NCI-H1048 (cell line): ENCODE measurements at regions not wholly inside any gene's neighbourhood (a gene's known extent, or its start where the extent isn't known, plus 50 kb on each side); places are given as distances from the start of the nearest gene placed in this dataset.
"Not testable (repeated sequence)": the region's sequence is repeated elsewhere in the genome, so short reads cannot be mapped to it uniquely, and the experiment has no call there.

ENCODE experiments used
- DNase-seq: peaks from one replicate; lab custom pipeline; 2025; lab: John Stamatoyannopoulos, UW

GRCh38 chr12:73529954-73530353 lies 1007.7 kb upstream of the ATXN7L3B start:
- DNase-seq: no peak

- DNase-seq: no peak
Measured at GRCh38 chr12:73531752-73532151, 1005.9 kb upstream of the ATXN7L3B start.

GRCh38 chr12:73547421-73547820 lies 990.2 kb upstream of the ATXN7L3B start:
- DNase-seq: no peak

- DNase-seq: no peak
Measured at GRCh38 chr12:73585136-73585535, 952.5 kb upstream of the ATXN7L3B start.

GRCh38 chr12:73589220-73589619 lies 948.4 kb upstream of the ATXN7L3B start:
- no peak for DNase-seq

GRCh38 chr12:73598626-73599025 lies 939.0 kb upstream of the ATXN7L3B start:
- no peak for DNase-seq

- DNase-seq: no peak
Measured at GRCh38 chr12:73599268-73599667, 938.4 kb upstream of the ATXN7L3B start.

- not testable (repeated sequence) for DNase-seq
Measured at GRCh38 chr12:73605925-73606324, 931.7 kb upstream of the ATXN7L3B start.

- no peak for DNase-seq
Measured at GRCh38 chr12:73612551-73612950, 925.1 kb upstream of the ATXN7L3B start.

GRCh38 chr12:73623421-73623820 lies 914.2 kb upstream of the ATXN7L3B start:
- DNase-seq: no peak

- no peak for DNase-seq
Measured at GRCh38 chr12:73625226-73625625, 912.4 kb upstream of the ATXN7L3B start.

GRCh38 chr12:73629171-73629570 lies 908.5 kb upstream of the ATXN7L3B start:
- no peak for DNase-seq

GRCh38 chr12:73629893-73630831 lies 907.5 kb upstream of the ATXN7L3B start:
- no peak for DNase-seq

- no peak for DNase-seq
Measured at GRCh38 chr12:73632191-73632590, 905.4 kb upstream of the ATXN7L3B start.

- no peak for DNase-seq
Measured at GRCh38 chr12:73632661-73633060, 905.0 kb upstream of the ATXN7L3B start.

GRCh38 chr12:73639397-73639796 lies 898.2 kb upstream of the ATXN7L3B start:
- not testable (repeated sequence) for DNase-seq

GRCh38 chr12:73656375-73656774 lies 881.3 kb upstream of the ATXN7L3B start:
- DNase-seq: no peak

GRCh38 chr12:73659802-73660201 lies 877.8 kb upstream of the ATXN7L3B start:
- DNase-seq: no peak

GRCh38 chr12:73665193-73665592 lies 872.4 kb upstream of the ATXN7L3B start:
- no peak for DNase-seq

- DNase-seq: not testable (repeated sequence)
Measured at GRCh38 chr12:73671550-73671949, 866.1 kb upstream of the ATXN7L3B start.

GRCh38 chr12:73677520-73678291 lies 859.9 kb upstream of the ATXN7L3B start:
- DNase-seq: no peak

- DNase-seq: no peak
Measured at GRCh38 chr12:73678335-73678734, 859.3 kb upstream of the ATXN7L3B start.

- DNase-seq: no peak
Measured at GRCh38 chr12:73699318-73699717, 838.3 kb upstream of the ATXN7L3B start.
